ENCODE measurements at regions not wholly inside any gene's neighbourhood (a gene's known extent, or its start where the extent isn't known, plus 50 kb on each side); places are given as distances from the start of the nearest gene placed in this dataset.

DNA sequence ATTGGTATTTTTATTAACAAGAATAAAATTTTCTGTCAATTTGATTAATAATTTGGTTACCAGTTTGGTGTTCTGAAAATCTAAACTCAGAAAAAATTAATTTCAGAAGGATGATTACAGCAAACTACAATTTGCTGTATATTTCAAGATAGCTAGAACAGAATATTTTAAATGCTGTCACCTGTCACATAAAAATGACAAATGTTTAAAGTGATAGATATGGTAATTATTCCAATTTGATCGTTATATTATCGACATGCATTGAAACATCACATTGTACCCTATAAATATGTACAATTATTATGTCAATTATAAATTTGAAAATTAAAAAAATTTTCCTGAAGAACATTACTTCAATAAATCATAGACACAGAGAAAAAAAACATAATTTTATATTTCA is 56.9 kb upstream of the SLITRK5 start:
- DNase-seq = no peak
